OCI-LY3 (cell line): ENCODE measurements at regions not wholly inside any gene's neighbourhood (a gene's known extent, or its start where the extent isn't known, plus 50 kb on each side); places are given as distances from the start of the nearest gene placed in this dataset.

Experiments used
- H2AFZ ChIP-seq: fragments of 200-600, 300-600 bp; shearing (Covaris generic); 2 replicates; pipeline ENCODE4 v1.6.0; 2014; ENCODE audit warnings: antibody characterized with exemption, low read depth, low read length
- H3K27ac ChIP-seq: fragments of 200-600, 300-600 bp; sonication (generic); 2 replicates; pipeline ENCODE4 v1.5.1; 2014; ENCODE audit warnings: mild to moderate bottlenecking, low read length, moderate library complexity, mixed read lengths
- H3K27me3 ChIP-seq: fragments of 200-600, 300-600 bp; sonication (generic); 2 replicates; pipeline ENCODE4 v1.6.1; 2014; ENCODE audit warnings: low read depth, low read length, mixed read lengths
- H3K36me3 ChIP-seq: fragments of 200-600, 300-600 bp; sonication (generic); replicated peaks from 2 replicates; pipeline ENCODE3; 2014; ENCODE audit warnings: low read depth, low read length, mixed read lengths
- H3K4me1 ChIP-seq: fragments of 300-600, 200-600 bp; sonication (generic); 2 replicates; pipeline ENCODE4 v1.6.1; 2014; ENCODE audit warnings: low read length, mixed read lengths
- H3K4me2 ChIP-seq: fragments of 200-600, 300-600 bp; sonication (generic); 2 replicates; pipeline ENCODE4 v1.6.1; 2014; ENCODE audit warnings: low read length, mixed read lengths
- H3K4me3 ChIP-seq: fragments of 300-600, 200-600 bp; sonication (generic); 2 replicates; pipeline ENCODE4 v1.5.1; 2014; ENCODE audit warnings: antibody characterized with exemption, mild to moderate bottlenecking, low read length, moderate library complexity
- H3K79me2 ChIP-seq: fragments of 300-600, 200-600 bp; shearing (Covaris generic); 2 replicates; pipeline ENCODE4 v1.6.1; 2014; ENCODE audit warnings: mild to moderate bottlenecking, low read length, mixed read lengths
- H3K9ac ChIP-seq: fragments of 300-600, 200-600 bp; shearing (Covaris generic); 2 replicates; pipeline ENCODE4 v1.6.0; 2014; ENCODE audit warnings: mild to moderate bottlenecking, low read length, moderate library complexity
- H3K9me3 ChIP-seq: fragments of 200-600, 300-600 bp; shearing (Covaris generic); 2 replicates; pipeline ENCODE4 v1.6.1; 2014; ENCODE audit warnings: low read length, mixed read lengths; ENCODE audit not compliant: insufficient read depth
- H4K20me1 ChIP-seq: fragments of 200-600, 300-600 bp; sonication (generic); 2 replicates; pipeline ENCODE4 v1.6.1; 2016; ENCODE audit warnings: low read length, mixed read lengths; ENCODE audit not compliant: insufficient read depth
- CTCF ChIP-seq: fragments of 200-600, 300-600 bp; sonication (generic); IDR thresholded peaks from 2 replicates; pipeline ENCODE4 v1.5.1; 2014; ENCODE audit warnings: antibody characterized with exemption, low read length, low read depth
- EZH2phosphoT487 ChIP-seq: fragments of 200-600 bp; shearing (Covaris generic); IDR thresholded peaks from 2 replicates; pipeline ENCODE4 v1.6.1; 2018; ENCODE audit warnings: antibody characterized with exemption, mixed run types, low read depth

DNA sequence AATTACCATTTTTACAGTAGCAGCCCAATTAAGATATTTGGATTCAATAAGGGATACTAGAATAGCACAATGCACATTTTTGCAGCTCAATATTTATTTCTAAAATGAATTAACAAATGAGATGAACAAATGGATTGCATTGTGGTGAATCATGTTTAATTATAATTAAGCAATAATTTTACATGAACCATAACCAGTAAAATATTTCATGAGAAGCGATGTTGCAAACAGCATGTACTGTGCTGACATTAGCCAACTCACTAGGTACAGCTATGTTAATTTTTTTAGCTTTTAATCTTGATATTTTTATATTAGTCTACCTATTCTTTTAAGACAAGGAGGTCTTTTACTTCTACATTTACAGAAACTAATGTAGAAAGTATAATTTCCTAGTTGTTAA is 399.1 kb upstream of the AKR1E2 start:
- no peaks in the 10 kb centered on the region for H4K20me1 ChIP-seq
- H3K4me3 ChIP-seq = no peak overlapping the region
- no peaks in the 10 kb centered on the region for H3K4me1 ChIP-seq
- H3K27ac ChIP-seq = no peak overlapping the region
- no peaks in the 10 kb centered on the region for H3K9me3 ChIP-seq
- no peaks in the 10 kb centered on the region for H3K27me3 ChIP-seq
- H2AFZ ChIP-seq = no peak overlapping the region
- no peaks in the 10 kb centered on the region for H3K79me2 ChIP-seq
- no peak overlapping the region for H3K4me2 ChIP-seq
- H3K9ac ChIP-seq = no peak overlapping the region
- TF ChIP-seq CTCF (no peak), EZH2phosphoT487 (no peak)
- no peaks in the 10 kb centered on the region for H3K36me3 ChIP-seq

- Histone ChIP-seq H3K27ac (no peak overlapping the region), H3K9ac (no peak overlapping the region), H4K20me1 (no peaks in the 10 kb centered on the region), H3K9me3 (no peaks in the 10 kb centered on the region), H3K36me3 (no peaks in the 10 kb centered on the region), H3K4me2 (no peak overlapping the region), H3K79me2 (no peaks in the 10 kb centered on the region), H3K4me1 (peaks cover 11% of the 10 kb centered on the region), H3K27me3 (no peaks in the 10 kb centered on the region), H3K4me3 (no peak overlapping the region), H2AFZ (no peak overlapping the region)
- TF ChIP-seq EZH2phosphoT487 (no peak), CTCF (no peak)
Observed at GRCh38 chr10:4409319-4409718, 416.7 kb upstream of the AKR1E2 start.

DNA sequence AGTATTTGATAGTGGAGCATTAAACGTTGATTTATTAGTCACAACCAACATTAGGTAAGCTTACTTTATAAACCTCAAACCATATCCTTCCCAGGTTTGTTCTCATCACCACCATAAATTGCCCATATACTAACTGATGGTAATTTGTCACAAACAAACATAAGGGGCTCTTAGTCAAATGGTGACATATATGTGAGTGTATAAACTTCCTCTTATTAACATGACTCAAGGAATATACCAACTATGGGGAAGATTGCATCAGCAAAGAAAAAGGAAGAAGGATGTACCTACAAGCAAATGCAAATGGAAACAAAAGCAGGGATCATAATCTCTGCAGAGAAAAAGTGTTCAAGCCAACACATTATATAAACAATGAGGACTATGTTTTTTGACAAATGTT is 418.2 kb upstream of the AKR1E2 start:
- no peak overlapping the region for H3K4me3 ChIP-seq
- 0 out of 2 replicates have a peak overlapping the region, but pooled peaks have one; percentile 7 for H3K4me2 ChIP-seq
- no peak for TF ChIP-seq EZH2phosphoT487
- TF ChIP-seq CTCF = no peak
- H3K9ac ChIP-seq = no peak overlapping the region
- H3K36me3 ChIP-seq = no peaks in the 10 kb centered on the region
- peaks cover 11% of the 10 kb centered on the region for H3K4me1 ChIP-seq
- no peaks in the 10 kb centered on the region for H3K79me2 ChIP-seq
- H3K27me3 ChIP-seq = no peaks in the 10 kb centered on the region
- H4K20me1 ChIP-seq = no peaks in the 10 kb centered on the region
- H3K9me3 ChIP-seq = no peaks in the 10 kb centered on the region
- H2AFZ ChIP-seq = no peak overlapping the region
- no peak overlapping the region for H3K27ac ChIP-seq

- Histone ChIP-seq H3K9me3 (no peaks in the 10 kb centered on the region), H3K79me2 (no peaks in the 10 kb centered on the region), H3K36me3 (no peaks in the 10 kb centered on the region), H2AFZ (no peak overlapping the region), H3K4me2 (no peak overlapping the region), H3K9ac (no peak overlapping the region), H3K4me1 (peaks cover 11% of the 10 kb centered on the region), H3K4me3 (no peak overlapping the region), H3K27me3 (no peaks in the 10 kb centered on the region), H3K27ac (no peak overlapping the region), H4K20me1 (no peaks in the 10 kb centered on the region)
- no peak for TF ChIP-seq CTCF
Observed at GRCh38 chr10:4405828-4406227, 420.2 kb upstream of the AKR1E2 start.
